ENCODE measurements at regions not wholly inside any gene's neighbourhood (a gene's known extent, or its start where the extent isn't known, plus 50 kb on each side); places are given as distances from the start of the nearest gene placed in this dataset.

- ATAC-seq: no peak
- TF ChIP-seq ZNF8 (CRISPR knock-in tag; IDR thresholded peaks at IDR 0.05): no peak
- TF ChIP-seq ZC3H10 (CRISPR knock-in tag; IDR thresholded peaks at IDR 0.05): no peak
- TF ChIP-seq TOX (CRISPR knock-in tag; IDR thresholded peaks at IDR 0.05; ENCODE audit: borderline replicate concordance): no peak
- no peak for TF ChIP-seq ZNF70 (CRISPR knock-in tag; IDR thresholded peaks at IDR 0.05)
- no peak for TF ChIP-seq RARB (CRISPR knock-in tag; IDR thresholded peaks at IDR 0.05)
- no peak for TF ChIP-seq GLIS3 (CRISPR knock-in tag; IDR thresholded peaks at IDR 0.05)
- TF ChIP-seq BACH2 (CRISPR knock-in tag; IDR thresholded peaks at IDR 0.05; ENCODE audit: borderline replicate concordance): no peak
These were observed 2206.6 kb downstream of the MAT2B start for GRCh38 chr5:165712011-165712410.

GRCh38 chr5:165714598-165714997, 2209.2 kb downstream of the MAT2B start:
- no peak for ATAC-seq
- no peak for TF ChIP-seq POU6F1 (CRISPR knock-in tag; IDR thresholded peaks at IDR 0.05; ENCODE audit: borderline replicate concordance, low read depth)
- no peak for TF ChIP-seq TOX (CRISPR knock-in tag; IDR thresholded peaks at IDR 0.05; ENCODE audit: borderline replicate concordance)
- TF ChIP-seq CSDC2 (CRISPR knock-in tag; IDR thresholded peaks at IDR 0.05): no peak
- no peak for TF ChIP-seq ESRRG (CRISPR knock-in tag; IDR thresholded peaks at IDR 0.05)
- TF ChIP-seq CSRNP3 (CRISPR knock-in tag; IDR thresholded peaks at IDR 0.05): no peak
- TF ChIP-seq ZNF8 (CRISPR knock-in tag; IDR thresholded peaks at IDR 0.05): no peak
- no peak for TF ChIP-seq ZFP3 (CRISPR knock-in tag; IDR thresholded peaks at IDR 0.05)

GRCh38 chr5:165720901-165721300, 2215.5 kb downstream of the MAT2B start:
- no peak for ATAC-seq
- TF ChIP-seq ZNF565 (CRISPR knock-in tag; conservative IDR thresholded peaks at IDR 0.05; ENCODE audit: low read depth) (no peak), GLIS3 (CRISPR knock-in tag; IDR thresholded peaks at IDR 0.05) (no peak), ZNF70 (CRISPR knock-in tag; IDR thresholded peaks at IDR 0.05) (no peak), SNAI2 (CRISPR knock-in tag; IDR thresholded peaks at IDR 0.05) (no peak), TCF4 (CRISPR knock-in tag; IDR thresholded peaks at IDR 0.05; ENCODE audit: borderline replicate concordance) (no peak), ZC3H10 (CRISPR knock-in tag; IDR thresholded peaks at IDR 0.05) (no peak), CSRNP3 (CRISPR knock-in tag; IDR thresholded peaks at IDR 0.05) (no peak)

- ATAC-seq: no peak
- TF ChIP-seq ESRRG (CRISPR knock-in tag; IDR thresholded peaks at IDR 0.05): no peak
- no peak for TF ChIP-seq ZFP3 (CRISPR knock-in tag; IDR thresholded peaks at IDR 0.05)
- TF ChIP-seq ZC3H10 (CRISPR knock-in tag; IDR thresholded peaks at IDR 0.05): no peak
- no peak for TF ChIP-seq ISL1 (CRISPR knock-in tag; IDR thresholded peaks at IDR 0.05)
- TF ChIP-seq ZNF8 (CRISPR knock-in tag; IDR thresholded peaks at IDR 0.05): no peak
- TF ChIP-seq PPARA (CRISPR knock-in tag; IDR thresholded peaks at IDR 0.05; ENCODE audit: borderline replicate concordance): no peak
- no peak for TF ChIP-seq CSRNP3 (CRISPR knock-in tag; IDR thresholded peaks at IDR 0.05)
- TF ChIP-seq PATZ1 (CRISPR knock-in tag; IDR thresholded peaks at IDR 0.05; ENCODE audit: borderline replicate concordance): no peak
- no peak for TF ChIP-seq TCF4 (CRISPR knock-in tag; IDR thresholded peaks at IDR 0.05; ENCODE audit: borderline replicate concordance)
- TF ChIP-seq CREB5 (CRISPR knock-in tag; IDR thresholded peaks at IDR 0.05; ENCODE audit: low read depth): no peak
- no peak for TF ChIP-seq POU6F1 (CRISPR knock-in tag; IDR thresholded peaks at IDR 0.05; ENCODE audit: borderline replicate concordance, low read depth)
- TF ChIP-seq TOX (CRISPR knock-in tag; IDR thresholded peaks at IDR 0.05; ENCODE audit: borderline replicate concordance): no peak
- TF ChIP-seq OSR1 (CRISPR knock-in tag; IDR thresholded peaks at IDR 0.05): no peak
These were observed 2217.0 kb downstream of the MAT2B start for GRCh38 chr5:165722401-165722800.

Measured in SK-N-SH treated with all-trans-retinoic acid at 6 μM for 48 hours (cell line).